ENCODE measurements at regions not wholly inside any gene's neighbourhood (a gene's known extent, or its start where the extent isn't known, plus 50 kb on each side); places are given as distances from the start of the nearest gene placed in this dataset.

DNA sequence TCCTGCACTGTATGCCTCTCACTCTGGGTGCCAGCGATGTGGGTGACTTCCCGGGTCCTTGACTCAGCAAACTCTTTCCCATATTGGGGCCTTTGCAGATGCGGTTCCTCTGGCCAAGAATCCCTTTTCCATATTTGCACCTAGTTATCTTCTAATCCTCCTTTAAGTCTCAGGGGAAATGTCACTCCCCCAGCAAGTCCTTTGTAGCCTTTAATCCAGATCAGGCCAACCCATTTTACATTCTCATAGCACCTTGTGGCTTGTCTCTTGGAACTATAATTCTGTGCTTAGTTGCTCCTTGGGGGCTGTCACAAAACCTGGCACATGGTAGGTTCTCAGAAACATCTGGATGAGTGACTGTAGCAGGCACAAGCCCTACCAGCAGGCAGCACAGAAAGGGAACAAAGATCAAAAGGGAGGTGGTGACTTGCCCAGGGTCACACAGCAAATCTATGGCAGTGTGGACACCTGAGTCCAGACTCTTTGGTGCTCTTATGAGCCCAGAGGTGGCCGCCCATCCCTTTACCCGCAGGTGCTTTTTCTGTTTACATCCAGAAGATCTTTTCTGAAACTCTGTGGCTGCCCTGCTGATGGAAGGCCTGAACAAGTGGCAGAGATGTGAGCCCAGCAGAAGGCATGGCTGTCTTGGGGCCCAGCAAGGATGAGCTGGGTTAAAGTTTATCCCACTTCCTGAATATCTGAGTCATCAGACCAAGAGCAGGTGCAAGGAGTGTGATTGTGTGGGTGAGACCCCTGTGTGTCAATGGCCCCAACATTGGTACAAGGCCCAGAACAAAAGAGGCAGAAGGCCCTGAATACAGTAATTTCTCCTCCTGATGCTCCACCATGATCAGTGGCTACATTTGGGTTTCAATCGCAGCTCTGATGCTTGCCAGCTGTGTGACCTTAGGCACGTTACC lies 78.6 kb upstream of the GRK3 start:
- no peak overlapping the region for H3K4me3 ChIP-seq (ENCODE audit: low read length)
- DNase-seq (ENCODE audit: low read depth): no peak
- H3K4me1 ChIP-seq (ENCODE audit: control insufficient read depth, insufficient read depth, low read length): peaks cover 18% of the 10 kb centered on the region
- no peaks in the 10 kb centered on the region for H3K9me3 ChIP-seq (ENCODE audit: control insufficient read depth, low read length)
- no peaks in the 10 kb centered on the region for H3K27me3 ChIP-seq (replicated peaks; ENCODE audit: control insufficient read depth, insufficient read depth, low read length)
- peaks cover 12% of the 10 kb centered on the region for H3K36me3 ChIP-seq (ENCODE audit: control insufficient read depth, insufficient read depth, low read length, severe bottlenecking)
- H3K9ac ChIP-seq (ENCODE audit: low read length): no peak overlapping the region

DNA sequence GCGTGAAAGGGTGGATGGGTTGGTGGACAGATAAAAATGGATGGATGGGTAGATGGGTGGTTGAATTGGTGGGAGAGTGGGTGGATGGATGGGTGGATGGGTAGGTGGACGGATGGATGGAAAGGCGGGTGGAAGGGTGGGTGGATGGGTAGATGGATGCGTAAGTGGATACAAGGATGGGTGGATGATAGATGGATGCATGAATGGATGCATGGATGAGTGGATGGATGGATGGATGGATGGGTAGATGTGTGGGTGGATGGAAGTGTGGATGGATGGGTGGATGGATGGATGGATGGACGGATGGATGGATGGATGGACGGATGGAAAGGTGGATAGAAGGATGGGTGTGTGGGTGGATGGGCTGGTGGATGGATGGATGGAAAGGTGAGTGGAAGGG lies 77.0 kb upstream of the GRK3 start:
- no peak for DNase-seq (ENCODE audit: low read depth)
- Histone ChIP-seq H3K27me3 (replicated peaks; ENCODE audit: control insufficient read depth, insufficient read depth, low read length) (no peaks in the 10 kb centered on the region), H3K4me1 (ENCODE audit: control insufficient read depth, insufficient read depth, low read length) (peaks cover 18% of the 10 kb centered on the region), H3K4me3 (ENCODE audit: low read length) (no peak overlapping the region), H3K9ac (ENCODE audit: low read length) (no peak overlapping the region), H3K36me3 (ENCODE audit: control insufficient read depth, insufficient read depth, low read length, severe bottlenecking) (peaks cover 12% of the 10 kb centered on the region), H3K9me3 (ENCODE audit: control insufficient read depth, low read length) (no peaks in the 10 kb centered on the region)

GRCh38 chr22:25488244-25489020 lies 76.0 kb upstream of the GRK3 start:
- peaks cover 18% of the 10 kb centered on the region for H3K4me1 ChIP-seq (ENCODE audit: control insufficient read depth, insufficient read depth, low read length)
- peak overlapping the region; percentile 36 for H3K4me3 ChIP-seq (ENCODE audit: low read length)
- no peak overlapping the region for H3K9ac ChIP-seq (ENCODE audit: low read length)
- H3K9me3 ChIP-seq (ENCODE audit: control insufficient read depth, low read length): no peaks in the 10 kb centered on the region
- peak; percentile 70 for DNase-seq (ENCODE audit: low read depth)
- peaks cover 12% of the 10 kb centered on the region for H3K36me3 ChIP-seq (ENCODE audit: control insufficient read depth, insufficient read depth, low read length, severe bottlenecking)
- H3K27me3 ChIP-seq (replicated peaks; ENCODE audit: control insufficient read depth, insufficient read depth, low read length): peaks cover 1% of the 10 kb centered on the region

DNA sequence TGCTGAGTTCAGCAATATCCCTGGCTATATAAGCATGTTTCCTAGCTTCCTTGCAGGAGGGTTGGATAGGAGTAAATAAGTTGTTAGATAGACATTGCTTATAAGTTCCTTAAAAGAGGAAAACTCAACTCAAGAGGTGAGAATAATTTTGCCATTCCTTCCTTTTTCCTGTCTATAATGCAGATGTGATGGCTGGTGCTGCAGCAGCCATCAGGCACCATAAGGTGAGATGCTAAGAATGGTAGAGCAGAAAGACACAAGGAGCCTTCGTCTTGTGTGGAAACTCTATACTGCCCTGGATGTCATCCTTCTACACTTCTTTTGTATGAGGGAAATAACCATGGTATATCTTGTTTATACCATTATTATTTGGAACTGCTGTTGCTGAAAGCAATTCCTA lies 74.5 kb upstream of the GRK3 start:
- H3K9ac ChIP-seq (ENCODE audit: low read length): no peak overlapping the region
- H3K36me3 ChIP-seq (ENCODE audit: control insufficient read depth, insufficient read depth, low read length, severe bottlenecking): no peaks in the 10 kb centered on the region
- H3K9me3 ChIP-seq (ENCODE audit: control insufficient read depth, low read length): no peaks in the 10 kb centered on the region
- no peak overlapping the region for H3K4me3 ChIP-seq (ENCODE audit: low read length)
- peaks cover 6% of the 10 kb centered on the region for H3K27me3 ChIP-seq (replicated peaks; ENCODE audit: control insufficient read depth, insufficient read depth, low read length)
- no peak for DNase-seq (ENCODE audit: low read depth)
- H3K4me1 ChIP-seq (ENCODE audit: control insufficient read depth, insufficient read depth, low read length): peaks cover 18% of the 10 kb centered on the region

- Histone ChIP-seq H3K9ac (ENCODE audit: low read length) (no peak overlapping the region), H3K4me1 (ENCODE audit: control insufficient read depth, insufficient read depth, low read length) (peaks cover 18% of the 10 kb centered on the region), H3K27me3 (replicated peaks; ENCODE audit: control insufficient read depth, insufficient read depth, low read length) (peaks cover 6% of the 10 kb centered on the region), H3K4me3 (ENCODE audit: low read length) (no peak overlapping the region), H3K9me3 (ENCODE audit: control insufficient read depth, low read length) (no peaks in the 10 kb centered on the region), H3K36me3 (ENCODE audit: control insufficient read depth, insufficient read depth, low read length, severe bottlenecking) (no peaks in the 10 kb centered on the region)
- no peak for DNase-seq (ENCODE audit: low read depth)
Measured at GRCh38 chr22:25490896-25491295, 73.6 kb upstream of the GRK3 start.

DNA sequence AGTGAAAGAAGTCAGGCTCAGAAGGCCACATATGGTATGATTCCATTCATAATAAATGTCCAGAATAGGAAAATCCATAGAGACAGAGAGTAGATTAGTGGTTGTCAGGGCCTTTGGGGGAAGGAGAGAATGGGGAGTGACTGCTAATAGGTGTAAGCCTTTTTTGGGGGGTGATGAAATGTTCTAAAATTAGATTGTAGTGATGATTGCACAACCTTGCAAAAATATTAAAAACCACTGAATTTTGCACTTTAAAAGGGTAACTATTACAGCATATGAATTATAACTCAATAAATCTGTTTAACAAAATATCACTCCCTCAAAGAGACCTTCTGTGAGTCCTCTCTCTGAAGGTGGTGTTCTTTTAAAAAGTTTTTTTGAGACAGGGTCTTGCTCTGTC lies 72.3 kb upstream of the GRK3 start:
- no peaks in the 10 kb centered on the region for H3K9me3 ChIP-seq (ENCODE audit: control insufficient read depth, low read length)
- H3K4me3 ChIP-seq (ENCODE audit: low read length): no peak overlapping the region
- no peak for DNase-seq (ENCODE audit: low read depth)
- no peaks in the 10 kb centered on the region for H3K36me3 ChIP-seq (ENCODE audit: control insufficient read depth, insufficient read depth, low read length, severe bottlenecking)
- H3K9ac ChIP-seq (ENCODE audit: low read length): no peak overlapping the region
- peaks cover 18% of the 10 kb centered on the region for H3K4me1 ChIP-seq (ENCODE audit: control insufficient read depth, insufficient read depth, low read length)
- H3K27me3 ChIP-seq (replicated peaks; ENCODE audit: control insufficient read depth, insufficient read depth, low read length): peaks cover 6% of the 10 kb centered on the region

GRCh38 chr22:25492841-25493734 lies 71.4 kb upstream of the GRK3 start:
- no peak for DNase-seq (ENCODE audit: low read depth)
- H3K9ac ChIP-seq (ENCODE audit: low read length): no peak overlapping the region
- H3K9me3 ChIP-seq (ENCODE audit: control insufficient read depth, low read length): no peaks in the 10 kb centered on the region
- peaks cover 15% of the 10 kb centered on the region for H3K4me1 ChIP-seq (ENCODE audit: control insufficient read depth, insufficient read depth, low read length)
- H3K4me3 ChIP-seq (ENCODE audit: low read length): no peak overlapping the region
- H3K36me3 ChIP-seq (ENCODE audit: control insufficient read depth, insufficient read depth, low read length, severe bottlenecking): no peaks in the 10 kb centered on the region
- peaks cover 6% of the 10 kb centered on the region for H3K27me3 ChIP-seq (replicated peaks; ENCODE audit: control insufficient read depth, insufficient read depth, low read length)

GRCh38 chr22:25493794-25494193 lies 70.7 kb upstream of the GRK3 start:
- H3K9ac ChIP-seq (ENCODE audit: low read length): no peak overlapping the region
- no peak overlapping the region for H3K4me3 ChIP-seq (ENCODE audit: low read length)
- DNase-seq (ENCODE audit: low read depth): no peak
- no peaks in the 10 kb centered on the region for H3K36me3 ChIP-seq (ENCODE audit: control insufficient read depth, insufficient read depth, low read length, severe bottlenecking)
- no peaks in the 10 kb centered on the region for H3K9me3 ChIP-seq (ENCODE audit: control insufficient read depth, low read length)
- peaks cover 8% of the 10 kb centered on the region for H3K4me1 ChIP-seq (ENCODE audit: control insufficient read depth, insufficient read depth, low read length)
- peaks cover 6% of the 10 kb centered on the region for H3K27me3 ChIP-seq (replicated peaks; ENCODE audit: control insufficient read depth, insufficient read depth, low read length)

DNA sequence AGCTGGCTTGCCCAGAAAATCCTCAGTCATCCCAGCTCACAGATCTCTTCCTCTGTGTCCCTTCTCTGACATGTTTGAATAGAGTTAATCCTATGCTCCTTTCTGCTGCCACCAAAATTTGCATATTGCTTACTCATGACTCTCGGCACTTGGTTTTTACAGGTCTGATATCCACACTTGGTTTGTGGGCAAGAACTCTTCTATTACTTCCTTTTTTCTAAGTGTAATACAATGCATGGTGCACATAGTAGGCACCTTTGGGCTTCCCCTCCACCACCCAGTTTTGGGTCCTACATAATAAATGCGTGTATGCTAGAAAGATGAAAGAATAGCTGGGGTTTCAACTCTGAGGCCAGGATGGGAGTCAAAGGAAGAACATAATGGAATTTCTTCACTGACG lies 69.7 kb upstream of the GRK3 start:
- H3K4me1 ChIP-seq (ENCODE audit: control insufficient read depth, insufficient read depth, low read length): no peaks in the 10 kb centered on the region
- DNase-seq (ENCODE audit: low read depth): no peak
- no peak overlapping the region for H3K9ac ChIP-seq (ENCODE audit: low read length)
- H3K36me3 ChIP-seq (ENCODE audit: control insufficient read depth, insufficient read depth, low read length, severe bottlenecking): no peaks in the 10 kb centered on the region
- H3K4me3 ChIP-seq (ENCODE audit: low read length): no peak overlapping the region
- no peaks in the 10 kb centered on the region for H3K9me3 ChIP-seq (ENCODE audit: control insufficient read depth, low read length)
- H3K27me3 ChIP-seq (replicated peaks; ENCODE audit: control insufficient read depth, insufficient read depth, low read length): peaks cover 6% of the 10 kb centered on the region

GRCh38 chr22:25495285-25495684 lies 69.2 kb upstream of the GRK3 start:
- H3K27me3 ChIP-seq (replicated peaks; ENCODE audit: control insufficient read depth, insufficient read depth, low read length): peaks cover 6% of the 10 kb centered on the region
- H3K4me1 ChIP-seq (ENCODE audit: control insufficient read depth, insufficient read depth, low read length): no peaks in the 10 kb centered on the region
- H3K36me3 ChIP-seq (ENCODE audit: control insufficient read depth, insufficient read depth, low read length, severe bottlenecking): no peaks in the 10 kb centered on the region
- H3K9ac ChIP-seq (ENCODE audit: low read length): no peak overlapping the region
- H3K4me3 ChIP-seq (ENCODE audit: low read length): no peak overlapping the region
- H3K9me3 ChIP-seq (ENCODE audit: control insufficient read depth, low read length): no peaks in the 10 kb centered on the region
- no peak for DNase-seq (ENCODE audit: low read depth)

Data from adipocyte (in vitro differentiated cells).